ENCODE measurements at regions not wholly inside any gene's neighbourhood (a gene's known extent, or its start where the extent isn't known, plus 50 kb on each side); places are given as distances from the start of the nearest gene placed in this dataset.

DNA sequence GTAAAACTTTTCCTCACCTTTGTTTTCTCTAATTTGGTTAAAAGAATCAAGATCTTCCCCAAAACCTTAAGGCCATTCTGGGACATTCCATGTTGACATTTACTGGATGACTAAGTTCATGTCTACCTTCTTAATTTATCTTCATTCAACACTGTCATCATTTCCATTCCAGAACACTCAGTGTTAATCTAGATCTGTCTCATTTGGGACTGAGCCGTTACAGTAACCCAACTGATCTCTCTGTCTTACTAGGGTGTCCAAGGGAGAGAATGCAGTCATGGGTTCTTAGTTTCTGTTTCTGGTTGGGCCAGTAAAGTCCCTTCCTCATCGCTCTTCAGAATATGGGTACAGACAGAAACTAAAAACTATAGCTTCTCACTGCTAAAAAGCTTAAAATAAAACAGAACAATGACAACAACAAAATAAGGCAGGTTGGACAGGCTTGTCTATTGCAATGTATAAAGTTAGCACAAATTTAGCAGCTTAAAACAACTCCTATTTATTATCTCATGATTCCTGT lies 144.8 kb downstream of the ASCL1 start:
- TF ChIP-seq EZH2 (IDR thresholded peaks at IDR 0.05; ENCODE audit: low read depth, low read length, severe bottlenecking) (no peak), BRCA1 (IDR thresholded peaks at IDR 0.05; ENCODE audit: low read depth, low read length) (no peak), FOSL1 (IDR thresholded peaks at IDR 0.05; ENCODE audit: insufficient read depth, low read depth, low read length) (no peak), CHD1 (IDR thresholded peaks at IDR 0.05; ENCODE audit: low read depth, low read length) (no peak), SIN3A (conservative IDR thresholded peaks at IDR 0.05 in 1 of 2, IDR thresholded peaks at IDR 0.05 in 1 of 2; ENCODE audit: low read depth in 1 of 2, low read length in 2 of 2) (no peak), YY1 (IDR thresholded peaks at IDR 0.05; ENCODE audit: low read depth, low read length) (no peak), NRF1 (IDR thresholded peaks at IDR 0.05; ENCODE audit: low read depth, low read length) (no peak), EP300 (IDR thresholded peaks at IDR 0.05; ENCODE audit: borderline replicate concordance in 1 of 2, low read depth in 2 of 2, low read length in 2 of 2) (no peak), CBX5 (IDR thresholded peaks at IDR 0.05; ENCODE audit: low read depth, low read length) (no peak), HDAC6 (IDR thresholded peaks at IDR 0.05; ENCODE audit: low read depth, low read length) (no peak), TAF1 (IDR thresholded peaks at IDR 0.05; ENCODE audit: low read depth, low read length) (no peak), SRF (IDR thresholded peaks at IDR 0.05; ENCODE audit: low read depth, low read length) (no peak)
- TF ChIP-seq, protein P1, sequence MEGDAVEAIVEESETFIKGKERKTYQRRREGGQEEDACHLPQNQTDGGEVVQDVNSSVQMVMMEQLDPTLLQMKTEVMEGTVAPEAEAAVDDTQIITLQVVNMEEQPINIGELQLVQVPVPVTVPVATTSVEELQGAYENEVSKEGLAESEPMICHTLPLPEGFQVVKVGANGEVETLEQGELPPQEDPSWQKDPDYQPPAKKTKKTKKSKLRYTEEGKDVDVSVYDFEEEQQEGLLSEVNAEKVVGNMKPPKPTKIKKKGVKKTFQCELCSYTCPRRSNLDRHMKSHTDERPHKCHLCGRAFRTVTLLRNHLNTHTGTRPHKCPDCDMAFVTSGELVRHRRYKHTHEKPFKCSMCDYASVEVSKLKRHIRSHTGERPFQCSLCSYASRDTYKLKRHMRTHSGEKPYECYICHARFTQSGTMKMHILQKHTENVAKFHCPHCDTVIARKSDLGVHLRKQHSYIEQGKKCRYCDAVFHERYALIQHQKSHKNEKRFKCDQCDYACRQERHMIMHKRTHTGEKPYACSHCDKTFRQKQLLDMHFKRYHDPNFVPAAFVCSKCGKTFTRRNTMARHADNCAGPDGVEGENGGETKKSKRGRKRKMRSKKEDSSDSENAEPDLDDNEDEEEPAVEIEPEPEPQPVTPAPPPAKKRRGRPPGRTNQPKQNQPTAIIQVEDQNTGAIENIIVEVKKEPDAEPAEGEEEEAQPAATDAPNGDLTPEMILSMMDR (IDR thresholded peaks at IDR 0.05; ENCODE audit: control extremely low read depth in 1 of 3, insufficient read depth in 1 of 3, low read depth in 1 of 3, low read length in 3 of 3): no peak
- TF ChIP-seq, protein P2, sequence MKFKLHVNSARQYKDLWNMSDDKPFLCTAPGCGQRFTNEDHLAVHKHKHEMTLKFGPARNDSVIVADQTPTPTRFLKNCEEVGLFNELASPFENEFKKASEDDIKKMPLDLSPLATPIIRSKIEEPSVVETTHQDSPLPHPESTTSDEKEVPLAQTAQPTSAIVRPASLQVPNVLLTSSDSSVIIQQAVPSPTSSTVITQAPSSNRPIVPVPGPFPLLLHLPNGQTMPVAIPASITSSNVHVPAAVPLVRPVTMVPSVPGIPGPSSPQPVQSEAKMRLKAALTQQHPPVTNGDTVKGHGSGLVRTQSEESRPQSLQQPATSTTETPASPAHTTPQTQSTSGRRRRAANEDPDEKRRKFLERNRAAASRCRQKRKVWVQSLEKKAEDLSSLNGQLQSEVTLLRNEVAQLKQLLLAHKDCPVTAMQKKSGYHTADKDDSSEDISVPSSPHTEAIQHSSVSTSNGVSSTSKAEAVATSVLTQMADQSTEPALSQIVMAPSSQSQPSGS (IDR thresholded peaks at IDR 0.05; ENCODE audit: low read length): no peak
